ENCODE measurements at regions not wholly inside any gene's neighbourhood (a gene's known extent, or its start where the extent isn't known, plus 50 kb on each side); places are given as distances from the start of the nearest gene placed in this dataset.
A peak's percentile ranks its signal among the peaks of the same experiment; 100 is the strongest.
"Not testable (repeated sequence)": the region's sequence is repeated elsewhere in the genome, so short reads cannot be mapped to it uniquely, and the experiment has no call there.

DNA sequence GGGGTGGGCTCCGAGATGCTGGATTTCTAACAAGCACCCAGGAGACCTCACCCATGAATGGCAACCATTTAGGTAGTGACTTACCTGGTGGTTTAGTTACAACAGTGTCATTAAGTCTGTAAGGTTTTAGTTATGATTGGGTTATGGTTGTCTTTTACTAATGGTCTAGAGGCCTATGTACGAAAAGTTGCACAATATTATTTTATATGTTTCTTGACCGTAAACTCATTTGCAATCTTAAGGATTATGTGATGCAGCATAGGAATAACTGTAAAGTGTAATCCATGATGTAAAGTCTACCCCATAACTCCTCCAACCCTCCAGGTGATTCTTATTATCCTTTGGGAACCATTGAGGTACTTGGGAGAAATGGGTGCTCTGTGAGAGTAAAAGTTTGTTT, 155.4 kb upstream of the ZEB2 start:
- no peak for DNase-seq

DNA sequence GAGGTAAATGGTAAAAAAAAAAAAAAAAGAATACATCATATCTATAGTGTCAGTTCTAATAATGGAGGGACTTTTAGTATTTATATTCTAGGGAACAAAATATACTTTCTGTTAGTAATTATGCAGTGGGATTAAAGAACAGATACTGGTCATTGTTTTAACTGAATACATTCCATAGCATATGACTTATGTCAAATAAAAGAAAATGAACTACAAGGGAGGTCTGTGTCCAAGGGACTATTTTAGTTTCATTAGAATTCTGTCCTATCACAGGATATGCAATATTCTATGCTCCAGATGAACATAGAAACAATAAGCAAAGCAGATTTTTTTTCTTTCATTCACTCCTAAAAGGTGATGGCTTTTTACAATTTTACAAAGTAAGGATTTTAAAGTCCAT, 154.2 kb upstream of the ZEB2 start:
- no peak for DNase-seq

DNA sequence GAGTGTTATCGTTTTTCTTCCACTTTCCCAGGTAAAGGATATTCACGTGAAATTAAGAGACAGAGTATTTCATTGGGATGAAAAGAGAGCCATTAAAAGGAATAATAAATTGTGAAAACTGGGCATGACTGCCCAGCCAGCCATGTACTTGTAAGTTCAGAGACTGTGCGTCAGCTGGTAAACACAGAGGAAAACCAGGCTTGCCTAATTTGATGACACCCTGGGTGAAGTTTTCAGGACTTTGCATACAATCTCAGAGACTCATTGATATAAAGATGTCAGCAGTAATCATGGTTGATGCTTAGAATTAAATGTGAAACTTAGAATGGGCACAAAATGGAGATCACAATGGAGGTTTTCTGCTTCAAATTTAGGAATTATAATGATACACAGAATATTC, 153.5 kb upstream of the ZEB2 start:
- peak; percentile 81 for DNase-seq

DNA sequence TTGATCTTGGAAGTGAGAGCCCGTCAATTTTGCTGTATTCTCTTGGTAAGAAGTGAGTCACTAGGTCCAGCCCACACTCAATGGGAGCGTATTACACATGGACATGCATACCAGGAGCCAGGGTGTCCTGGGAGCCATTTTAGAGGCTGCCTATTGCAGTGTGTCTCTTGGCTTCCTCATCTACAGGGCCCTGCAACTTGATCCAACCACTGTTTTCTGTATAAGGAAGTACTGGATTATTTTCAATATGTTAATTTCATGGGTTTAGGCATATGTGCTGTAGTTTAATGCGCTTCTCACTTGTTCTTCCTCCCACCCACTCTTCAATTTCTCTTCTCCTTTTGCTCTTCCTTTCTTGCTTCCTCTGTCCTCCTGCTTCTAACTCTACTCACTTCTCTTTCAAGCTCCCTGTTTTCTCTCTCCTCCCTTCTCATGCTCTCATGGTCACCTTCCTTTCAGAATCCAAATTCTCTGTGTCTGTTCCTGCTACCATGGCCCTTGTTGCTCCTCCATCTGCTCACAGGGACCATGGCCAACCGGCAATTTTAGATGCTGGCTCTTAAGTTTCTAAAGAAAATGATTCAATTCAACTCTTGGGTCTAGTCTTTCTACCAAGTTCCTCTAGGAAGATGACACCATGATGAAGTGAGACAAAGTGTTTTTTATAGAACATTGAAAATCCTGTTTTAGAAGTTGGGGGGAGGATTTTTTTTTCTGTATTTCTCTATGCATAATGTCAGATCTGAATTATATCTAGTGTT, 152.0 kb upstream of the ZEB2 start:
- peak; percentile 93 for DNase-seq

DNA sequence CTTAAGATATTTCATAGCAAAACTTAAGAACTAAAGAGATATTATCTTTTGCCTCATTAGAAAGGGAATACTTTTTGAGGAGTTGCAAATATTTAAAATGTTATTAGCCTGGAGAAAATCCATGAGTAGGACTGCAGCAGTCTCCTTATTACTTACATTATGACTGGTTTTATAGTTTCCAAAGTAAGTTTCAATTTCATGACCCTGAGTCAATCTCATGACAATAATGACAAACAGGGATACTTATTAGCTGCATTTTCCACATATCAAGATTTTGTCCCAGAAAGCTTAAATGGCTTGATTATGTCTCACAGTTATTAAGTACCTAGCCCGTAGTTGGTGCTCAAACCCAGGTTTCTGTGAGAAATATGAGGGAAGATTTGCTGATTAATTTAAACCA, 150.8 kb upstream of the ZEB2 start:
- peak; percentile 85 for DNase-seq

DNA sequence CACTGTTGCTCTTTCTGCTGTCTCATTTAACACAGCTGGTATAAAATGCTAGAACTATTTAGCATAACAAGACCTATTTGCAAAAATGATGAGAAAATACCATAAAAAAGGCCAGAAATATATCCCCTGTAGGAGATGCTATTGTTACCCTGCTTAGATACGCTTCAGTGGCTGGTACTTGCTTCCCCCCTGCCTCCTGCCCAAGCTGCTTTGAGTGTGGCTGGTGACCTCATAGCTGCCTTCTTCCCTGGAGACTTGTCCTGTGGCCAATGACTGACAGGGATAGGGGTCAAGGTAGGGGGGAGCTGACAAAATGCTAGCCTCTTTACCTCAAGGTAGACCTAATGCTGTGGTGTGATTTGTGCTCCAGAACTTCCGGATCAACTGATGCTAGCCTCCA, 150.2 kb upstream of the ZEB2 start:
- peak; percentile 48 for DNase-seq

DNA sequence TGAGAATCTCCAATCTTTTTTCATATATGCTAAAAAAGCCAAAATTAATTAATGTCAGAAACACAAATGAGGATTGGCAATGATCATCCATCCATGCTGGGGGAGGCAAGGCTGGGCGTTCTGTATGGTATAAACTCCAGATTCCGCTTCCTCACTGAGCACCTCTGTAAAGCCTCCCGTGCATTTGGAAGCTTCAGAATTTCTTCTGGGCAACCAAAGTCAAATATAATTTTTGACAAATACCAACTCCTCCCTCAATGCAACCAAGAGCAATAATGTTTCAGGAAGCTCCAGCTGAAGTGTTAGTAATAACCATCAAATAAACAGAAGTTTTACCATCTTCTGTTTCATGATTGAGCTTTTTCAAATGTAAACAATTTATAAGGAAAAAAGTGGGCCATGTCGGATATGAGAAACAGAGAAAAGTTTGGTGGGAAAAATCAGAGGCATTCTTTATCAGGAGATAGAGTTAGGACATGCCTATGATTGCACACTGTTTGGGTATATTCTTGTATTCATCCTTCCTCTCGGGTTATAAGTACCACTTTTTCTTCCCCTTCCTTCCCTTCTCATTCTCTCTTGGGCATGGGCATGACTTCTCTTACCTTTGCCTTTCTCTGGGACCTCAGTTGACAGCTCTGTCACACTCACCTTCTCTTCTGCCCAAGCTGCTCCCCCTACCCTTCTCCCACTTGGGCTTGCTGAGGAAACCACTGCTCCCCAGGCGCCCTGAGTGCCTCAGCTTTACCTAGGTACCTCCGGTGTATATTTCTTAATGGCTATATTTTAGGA, 149.5 kb upstream of the ZEB2 start:
- DNase-seq = no peak

DNA sequence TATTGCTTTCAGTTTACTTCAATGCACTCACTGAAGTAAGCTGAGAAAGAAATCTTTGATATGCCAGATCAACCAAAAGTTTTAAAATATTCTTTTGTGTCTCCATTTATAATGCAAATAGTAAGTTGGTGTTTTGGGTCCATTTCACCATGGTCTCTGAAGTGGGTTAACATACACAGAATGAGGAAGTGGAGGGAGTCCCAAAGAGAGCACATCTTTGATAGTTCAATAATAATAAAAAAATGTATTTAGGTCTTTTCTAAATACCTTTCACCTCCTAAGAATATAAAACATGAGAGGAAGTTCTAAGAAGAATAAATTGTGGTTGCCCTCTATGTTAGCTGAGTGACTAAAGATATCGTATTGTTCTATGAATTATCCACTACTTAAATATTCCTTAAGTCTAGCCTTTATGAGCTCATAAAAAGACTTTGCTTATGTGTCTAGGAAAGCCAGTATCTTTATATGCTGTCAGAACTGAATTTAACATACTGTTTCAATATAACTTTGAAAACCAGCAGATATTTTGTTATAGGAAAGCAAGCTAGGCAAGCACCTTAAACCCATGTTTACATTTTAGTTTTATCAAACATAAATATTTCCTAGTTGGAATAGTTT, 148.7 kb upstream of the ZEB2 start:
- no peak for DNase-seq

DNA sequence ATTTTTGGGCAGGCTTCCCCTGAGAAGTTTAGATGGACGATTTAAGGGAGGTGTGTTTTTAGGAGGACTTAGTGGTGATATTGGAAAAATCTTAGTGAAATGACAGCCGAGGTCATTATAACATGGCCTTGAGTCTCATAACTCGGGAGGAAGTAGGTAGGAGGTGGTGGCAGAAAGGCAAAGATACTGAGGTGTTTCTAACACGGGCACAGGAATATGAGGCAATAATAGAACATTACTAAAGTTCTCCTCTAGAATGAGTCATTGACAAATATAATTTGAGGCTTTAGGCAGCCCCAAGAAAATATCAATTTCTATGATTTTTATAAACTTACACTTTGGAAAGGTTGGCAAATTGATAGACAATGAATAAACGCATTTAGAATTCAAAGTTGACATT, 146.1 kb upstream of the ZEB2 start:
- peak; percentile 70 for DNase-seq

DNA sequence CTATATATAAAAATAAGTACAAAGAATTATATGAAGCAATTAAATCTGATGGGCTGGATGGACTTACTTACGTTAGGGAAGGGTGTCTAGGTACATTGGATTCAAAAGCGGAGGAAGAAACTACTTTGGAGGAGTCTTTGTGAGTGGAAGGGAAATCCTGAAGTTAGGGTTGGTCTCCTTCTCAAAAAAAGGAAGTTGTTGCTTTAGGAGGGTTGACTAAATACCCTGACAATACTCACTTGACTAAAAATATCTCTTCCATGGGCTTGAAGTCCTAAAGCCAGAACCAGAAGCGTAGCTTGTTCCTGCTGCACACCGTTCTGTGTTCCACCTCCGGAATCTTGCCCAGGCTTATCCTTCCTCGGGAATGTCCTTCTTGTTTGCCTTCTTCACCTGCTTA, 143.3 kb upstream of the ZEB2 start:
- peak; percentile 82 for DNase-seq

DNA sequence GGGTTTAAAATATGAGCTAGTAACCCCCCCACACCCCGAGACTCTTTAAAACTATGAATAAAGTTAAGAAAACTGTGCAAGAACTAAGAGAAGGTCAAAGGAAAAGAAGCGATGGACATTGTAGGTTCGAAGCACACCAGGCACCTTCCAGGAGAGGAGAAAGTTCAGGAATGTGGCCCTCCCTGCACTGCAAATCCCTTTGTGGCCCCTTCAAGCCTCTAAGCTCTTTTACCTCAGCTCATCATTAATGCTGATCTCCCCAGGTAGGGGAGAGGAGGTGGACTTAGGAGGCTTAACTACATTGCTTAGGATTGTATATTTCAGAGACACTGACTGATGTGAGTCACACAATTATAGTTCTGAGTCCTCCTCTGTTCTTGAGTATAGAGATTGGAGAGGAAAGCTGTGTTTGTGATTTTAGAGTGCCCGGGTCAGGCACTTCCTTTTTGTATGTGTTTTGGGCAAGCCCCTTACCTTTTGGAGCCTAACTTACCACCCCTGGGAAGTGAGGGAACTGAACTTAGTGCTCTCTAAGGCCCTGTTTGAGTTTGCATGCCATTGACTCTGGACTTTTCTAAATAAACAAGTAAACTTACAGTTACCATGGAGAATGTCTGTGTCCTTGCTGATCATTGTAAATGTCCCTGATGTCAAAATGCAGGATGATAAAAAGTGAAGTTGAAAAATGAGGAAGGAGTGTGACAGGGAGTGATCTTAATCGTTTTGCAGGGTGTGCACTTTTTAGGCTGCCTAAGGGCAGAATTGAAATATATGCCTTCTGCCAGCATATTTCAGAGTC, 140.8 kb upstream of the ZEB2 start:
- DNase-seq = peak; percentile 91

DNA sequence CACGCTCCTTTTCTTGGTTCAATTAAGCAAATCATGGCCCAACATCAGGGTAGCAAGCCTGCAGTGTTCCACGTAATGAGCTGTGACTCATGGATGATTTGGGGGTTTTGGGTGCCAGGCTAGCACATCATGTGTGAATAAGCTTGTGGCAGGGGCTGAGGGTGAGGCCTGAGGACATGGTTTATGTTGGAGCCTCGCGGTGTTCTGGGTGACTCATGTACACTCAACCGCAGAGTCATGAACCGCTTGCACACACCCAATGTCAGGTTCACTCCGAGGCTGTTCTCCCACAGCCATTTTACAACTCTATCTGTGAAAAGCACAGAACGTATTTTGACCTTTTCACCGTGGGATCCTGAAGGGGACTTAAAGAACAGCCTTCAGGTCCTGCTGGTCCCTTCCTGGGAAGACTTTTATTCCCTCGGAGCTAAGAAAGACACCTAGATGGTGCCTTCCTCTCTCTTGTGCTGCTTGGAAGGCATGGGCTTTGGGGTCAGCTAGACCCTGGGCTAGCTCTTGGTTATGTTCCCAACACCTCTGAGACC, 139.9 kb upstream of the ZEB2 start:
- peak; percentile 97 for DNase-seq

DNA sequence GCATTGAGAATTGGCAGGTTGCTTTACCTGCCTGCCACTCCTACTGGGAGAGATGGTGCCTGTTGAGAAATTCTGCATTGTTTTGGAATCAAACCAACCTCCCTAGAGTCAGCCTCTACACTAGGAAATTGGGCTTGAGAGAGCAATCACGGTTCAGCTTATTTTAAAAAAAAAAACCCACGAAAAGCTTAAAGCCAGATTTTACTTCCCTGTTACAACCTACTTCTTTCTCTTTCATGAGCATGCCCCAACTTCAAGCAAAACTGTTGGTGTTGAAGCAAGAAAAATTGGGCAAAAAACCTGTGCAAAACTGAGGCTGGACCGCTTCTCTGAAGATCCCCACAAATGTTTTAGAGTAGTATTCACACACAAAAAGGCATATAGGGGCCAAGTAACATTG, 134.6 kb upstream of the ZEB2 start:
- peak; percentile 33 for DNase-seq

DNA sequence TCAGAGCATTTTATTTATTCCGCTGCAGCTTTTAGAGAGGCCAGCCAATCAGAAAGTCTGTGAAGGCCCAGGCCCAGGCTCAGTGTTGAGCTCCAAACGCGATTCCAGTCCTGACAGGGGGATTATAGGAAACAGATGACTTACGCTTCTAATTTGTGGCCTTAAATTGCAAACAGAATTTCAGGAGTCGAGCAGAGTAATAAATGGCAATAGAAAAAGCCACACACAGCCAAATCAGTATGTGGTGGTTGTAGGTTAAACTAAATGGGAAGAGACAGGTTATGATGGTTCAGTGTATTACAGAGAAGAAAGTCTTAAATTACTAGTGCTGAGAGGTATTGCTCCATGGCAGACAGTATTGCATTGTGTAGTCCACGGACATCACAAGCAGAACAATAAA, 131.0 kb upstream of the ZEB2 start:
- no peak for DNase-seq

DNA sequence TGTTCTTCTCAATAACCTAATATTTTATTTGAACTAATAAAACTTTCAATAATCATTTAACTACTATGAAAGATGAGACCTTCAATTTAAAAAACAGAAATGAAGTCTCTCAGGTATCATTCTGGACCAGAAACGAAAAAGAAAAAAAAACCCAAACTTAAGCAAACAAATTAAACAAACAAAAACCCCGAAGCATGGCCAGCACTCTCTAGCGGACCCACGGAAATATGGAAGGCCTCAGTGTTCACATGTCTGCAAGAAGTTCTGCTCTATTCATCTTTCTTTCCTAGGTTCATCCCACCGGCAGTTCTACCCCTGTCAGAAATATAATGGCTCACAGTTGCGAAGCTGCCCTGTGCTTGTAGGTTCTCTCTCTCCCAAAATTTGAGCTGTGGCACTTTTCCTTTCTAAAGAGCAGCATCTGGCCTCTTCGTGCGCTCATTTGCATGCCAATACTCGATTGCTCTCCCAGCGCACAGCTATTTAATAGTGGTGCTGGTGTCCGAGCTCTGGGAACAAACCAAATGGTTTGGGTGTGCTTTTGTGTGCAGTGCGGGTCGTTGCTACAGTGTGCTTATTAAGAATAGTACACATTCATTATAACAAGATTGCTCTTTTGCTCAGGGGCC, 129.0 kb upstream of the ZEB2 start:
- DNase-seq = no peak

DNA sequence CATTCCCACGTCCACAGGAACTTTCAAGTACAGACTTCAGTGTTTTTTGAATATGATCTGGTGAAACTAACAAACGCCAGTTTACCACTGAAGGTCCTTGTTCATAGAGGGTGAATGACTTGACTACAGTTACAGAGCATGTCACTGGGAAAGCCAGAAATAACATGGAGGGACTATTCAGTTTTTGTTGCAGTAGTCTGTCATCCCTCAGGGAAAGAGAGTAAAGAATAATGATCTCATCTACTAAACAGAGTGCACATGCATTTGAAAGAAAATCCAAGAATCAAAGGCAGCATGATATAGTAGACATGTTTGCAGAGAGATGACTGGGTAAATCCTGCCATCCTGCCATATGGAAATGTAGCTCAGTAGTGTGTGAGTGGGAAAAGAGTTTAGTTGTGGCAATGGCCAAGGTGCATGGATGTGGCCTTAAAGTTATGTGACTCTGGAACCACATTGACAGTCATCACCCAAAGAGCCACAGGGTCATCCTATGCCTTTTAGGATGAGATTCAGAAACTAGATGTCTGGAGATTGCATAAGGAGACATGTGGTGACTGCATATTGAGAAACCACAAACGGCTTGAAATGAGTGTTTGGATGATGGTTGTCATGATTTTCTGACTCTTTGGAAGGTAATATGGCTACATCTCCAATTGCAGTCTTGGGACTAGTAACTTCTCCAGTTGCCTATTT, 125.3 kb upstream of the ZEB2 start:
- peak; percentile 86 for DNase-seq

DNA sequence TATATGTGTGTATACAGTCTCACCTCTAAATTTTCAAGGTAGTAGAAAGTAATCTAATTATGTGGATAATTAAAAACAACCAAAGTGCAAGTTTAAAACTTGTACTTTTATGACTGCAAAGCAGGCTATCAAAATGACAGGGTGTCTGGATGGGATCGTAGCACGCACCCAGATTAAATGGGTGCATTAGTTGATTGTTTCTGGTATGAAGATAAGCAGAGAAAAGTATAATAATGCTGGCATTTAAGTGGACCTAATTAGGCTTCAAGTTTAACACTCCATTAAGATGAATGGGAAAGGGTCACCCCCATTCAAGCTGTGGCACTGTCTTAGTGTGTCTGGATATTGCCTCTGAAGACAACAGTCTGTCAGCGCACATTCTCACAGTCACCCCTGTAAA, 124.6 kb upstream of the ZEB2 start:
- DNase-seq = no peak

DNA sequence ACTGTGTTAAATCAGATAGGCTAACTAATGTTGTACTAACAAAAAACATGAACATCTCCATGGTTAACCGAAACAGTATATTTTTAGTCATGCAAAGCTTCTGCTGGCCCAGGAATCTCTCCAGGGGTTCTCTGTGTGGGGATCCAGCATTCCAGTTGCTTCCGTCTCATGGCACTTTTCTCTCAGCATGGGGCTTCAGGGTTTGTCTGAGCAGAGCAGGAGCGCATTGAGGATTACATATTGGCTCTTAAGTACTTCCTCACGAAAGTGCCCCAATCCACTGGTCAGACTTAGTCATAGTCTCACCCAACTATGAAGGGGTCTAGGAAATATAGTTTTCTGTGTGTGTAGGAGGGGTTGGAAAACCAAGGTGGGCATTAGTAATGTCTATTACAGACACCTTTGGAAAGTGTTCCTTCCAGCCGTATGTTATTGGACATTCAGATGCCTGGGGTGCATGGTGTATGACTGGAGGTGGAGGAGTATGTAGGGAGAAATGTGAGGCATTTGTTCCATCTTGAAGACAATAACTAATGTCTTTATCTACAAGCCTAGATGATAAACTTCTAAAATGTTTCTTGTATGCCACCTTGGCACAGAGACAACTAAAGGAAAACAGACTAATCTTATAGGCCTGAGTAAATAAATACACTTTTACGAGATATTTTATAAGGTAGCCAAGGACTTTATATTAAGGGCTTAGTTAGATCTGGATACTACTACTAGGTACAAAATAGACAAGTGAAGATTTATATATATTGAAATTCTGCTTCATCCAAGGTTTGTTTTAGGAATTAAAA, 123.8 kb upstream of the ZEB2 start:
- no peak for DNase-seq

DNA sequence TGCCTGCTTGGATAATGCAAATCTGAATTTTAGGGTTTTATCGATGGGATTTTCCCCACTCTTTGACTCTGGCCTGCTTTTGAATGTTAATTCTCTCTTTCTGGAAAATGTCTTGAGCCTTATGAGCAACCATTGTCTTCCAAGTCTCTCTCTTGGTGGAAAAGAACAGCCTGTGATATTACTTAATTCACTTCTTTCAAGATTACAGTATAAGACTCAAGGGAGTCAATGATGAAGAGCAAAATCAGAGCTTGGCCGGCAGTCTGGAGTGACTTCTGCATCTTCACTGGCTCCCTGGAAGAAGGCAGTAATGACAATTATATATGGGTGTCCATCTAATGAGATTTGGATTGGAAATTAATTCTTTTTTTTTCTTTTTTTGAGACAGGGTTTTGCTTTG, 122.9 kb upstream of the ZEB2 start:
- DNase-seq = no peak

DNA sequence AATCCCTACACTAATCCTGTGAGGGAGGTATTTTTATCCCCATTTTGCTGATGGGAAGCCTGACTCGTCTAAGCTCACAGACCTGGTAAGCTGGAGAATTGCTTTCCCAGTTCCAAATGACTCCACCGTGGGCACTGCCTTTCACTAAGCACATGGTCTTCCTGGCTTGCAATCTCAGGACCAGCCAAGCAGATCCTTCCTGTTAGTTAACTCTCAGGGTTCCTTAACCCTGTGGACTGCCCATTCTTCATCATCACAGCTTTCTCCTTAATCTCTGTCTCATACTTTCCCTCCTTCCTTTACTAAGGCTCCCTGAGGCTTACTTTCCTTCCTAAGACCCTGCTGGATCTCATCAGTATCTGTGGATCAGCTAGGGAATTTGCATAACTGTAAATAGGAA, 122.2 kb upstream of the ZEB2 start:
- DNase-seq = no peak

DNA sequence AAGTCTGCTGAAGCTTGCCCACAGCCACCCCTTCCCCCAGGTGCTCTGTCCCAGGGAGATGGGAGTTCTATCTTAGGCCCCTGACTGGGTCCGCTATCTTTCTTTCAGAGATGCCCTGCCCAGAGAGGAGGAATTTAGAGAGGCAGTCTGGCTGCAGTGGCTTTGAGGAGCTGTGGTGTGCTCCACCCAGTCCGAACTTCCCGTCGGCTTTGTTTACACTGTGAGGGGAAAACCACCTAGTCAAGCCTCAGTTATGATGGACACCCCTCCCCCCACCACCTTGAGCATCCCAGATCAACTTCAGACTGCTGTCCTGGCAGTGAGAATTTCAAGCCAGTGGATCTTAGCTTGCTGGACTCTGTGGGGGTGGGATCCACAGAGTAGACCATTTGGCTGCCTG, 118.3 kb upstream of the ZEB2 start:
- not testable (repeated sequence) for DNase-seq

Data from inflammatory macrophage treated with lipopolysaccharide for 4 hours (primary cell).